Limb (tissue), 2 donors: ENCODE measurements at regions not wholly inside any gene's neighbourhood (a gene's known extent, or its start where the extent isn't known, plus 50 kb on each side); places are given as distances from the start of the nearest gene placed in this dataset.

ENCODE experiments used
- DNase-seq, 2 donors: peaks; one replicate each; pipeline ENCODE4 v3.0.0-alpha.2; 2016; ENCODE audit errors: extremely low spot score in 2 of 2

DNA sequence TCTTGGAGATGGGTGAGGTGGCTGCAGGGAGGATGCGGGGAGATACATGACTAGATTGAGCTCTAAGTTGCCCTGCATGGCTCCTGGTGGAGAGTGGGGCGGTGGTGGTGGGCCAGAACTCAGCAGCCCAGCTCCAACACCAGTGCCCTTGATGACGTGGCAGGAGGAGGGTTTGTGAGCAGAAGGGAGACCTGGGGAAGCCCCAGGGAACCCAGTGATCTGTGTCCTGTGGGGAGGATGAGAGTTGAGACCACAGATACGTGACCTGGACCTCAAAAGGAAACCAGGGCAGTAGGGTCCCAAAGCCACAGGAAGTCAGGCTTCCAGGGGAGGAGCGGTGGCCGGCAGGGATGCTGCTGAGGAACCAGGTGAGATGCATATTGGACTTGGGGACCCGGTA, 989.1 kb upstream of the TMEM132C start:
- no peak for DNase-seq

- DNase-seq, result no peak
Measured at GRCh38 chr12:127278351-127278750, 988.6 kb upstream of the TMEM132C start.

GRCh38 chr12:127280393-127281275, 986.3 kb upstream of the TMEM132C start:
- DNase-seq, result peak in 1 of 2 donors; percentile 68

DNA sequence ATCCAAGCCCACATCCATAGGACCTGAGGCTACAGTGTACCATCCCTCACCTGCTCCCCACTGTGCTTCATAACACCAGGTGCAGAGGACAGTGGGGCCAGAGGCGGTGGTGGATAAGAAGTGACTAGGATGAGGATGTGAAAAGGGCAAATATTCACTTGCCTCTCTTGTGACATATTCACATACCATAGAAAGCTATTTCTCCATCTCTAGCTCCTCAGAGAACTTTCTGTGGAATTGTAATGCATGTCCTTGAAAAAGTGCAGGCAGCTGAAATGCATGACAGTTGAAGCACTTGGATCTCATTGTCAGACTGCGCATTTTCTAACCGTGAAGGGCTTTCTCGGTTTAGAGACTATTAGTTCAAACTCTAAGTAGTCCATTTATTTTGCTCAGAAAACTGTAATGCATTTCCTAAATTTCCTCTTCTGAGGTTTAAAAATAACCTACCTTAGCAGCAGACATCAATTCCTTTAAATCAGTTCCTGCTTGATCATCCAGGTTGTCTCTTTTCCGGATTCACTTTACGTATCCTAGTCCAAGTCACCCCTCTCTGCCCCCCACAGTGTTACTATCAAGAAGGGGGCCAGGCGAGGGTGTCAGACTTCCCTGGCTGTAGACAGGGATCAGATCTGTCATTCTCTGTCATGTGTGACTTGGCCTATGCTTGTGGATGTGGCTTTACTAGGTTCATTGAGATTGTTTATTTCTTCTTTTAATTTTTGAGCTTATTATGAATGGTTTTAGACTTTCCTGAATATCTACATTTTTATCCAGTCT, 984.0 kb upstream of the TMEM132C start:
- no peak for DNase-seq

DNA sequence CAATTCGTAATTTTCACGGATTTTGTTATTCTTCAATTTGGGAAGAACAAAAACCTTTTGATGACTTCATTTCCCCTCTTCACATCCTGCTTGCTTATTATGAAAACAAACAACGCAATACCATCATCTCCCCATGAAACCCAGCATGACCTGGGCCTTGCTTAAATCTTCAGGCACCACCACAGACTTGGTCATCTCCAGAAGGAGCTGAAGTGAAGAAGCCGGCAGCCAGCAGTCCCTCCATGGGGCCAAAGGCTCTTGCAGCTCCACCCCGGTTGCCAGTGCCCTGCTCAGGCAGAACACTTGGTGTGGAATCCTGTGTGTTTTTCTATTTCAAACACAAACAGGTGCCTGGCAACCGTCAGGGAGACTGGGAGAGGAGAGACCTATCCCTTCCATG, 982.9 kb upstream of the TMEM132C start:
- DNase-seq, result no peak

GRCh38 chr12:127284870-127285431, 982.0 kb upstream of the TMEM132C start:
- no peak for DNase-seq

GRCh38 chr12:127286281-127286680, 980.7 kb upstream of the TMEM132C start:
- DNase-seq, result no peak

GRCh38 chr12:127287256-127287655, 979.7 kb upstream of the TMEM132C start:
- no peak for DNase-seq

- no peak for DNase-seq
Measured at GRCh38 chr12:127290251-127290650, 976.7 kb upstream of the TMEM132C start.

DNA sequence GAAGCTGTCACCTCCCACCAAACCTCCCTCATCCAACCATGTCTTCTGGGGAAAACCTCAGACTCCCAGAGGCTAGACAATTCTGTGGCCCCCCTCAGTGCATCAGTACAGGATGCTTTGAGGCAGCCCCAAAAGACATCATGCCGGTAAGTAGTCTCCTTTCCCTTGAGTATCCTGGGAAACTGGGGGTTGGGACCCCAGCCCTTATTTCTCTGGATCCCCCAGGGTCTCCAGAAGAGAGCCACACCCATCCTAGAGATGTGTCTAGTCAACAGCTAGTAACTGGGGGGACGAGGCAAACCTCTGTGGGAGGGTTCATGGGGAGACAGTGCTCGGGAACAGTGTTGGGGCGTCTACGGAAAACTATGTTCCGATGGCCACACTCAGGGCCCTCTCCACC, 974.2 kb upstream of the TMEM132C start:
- no peak for DNase-seq

DNA sequence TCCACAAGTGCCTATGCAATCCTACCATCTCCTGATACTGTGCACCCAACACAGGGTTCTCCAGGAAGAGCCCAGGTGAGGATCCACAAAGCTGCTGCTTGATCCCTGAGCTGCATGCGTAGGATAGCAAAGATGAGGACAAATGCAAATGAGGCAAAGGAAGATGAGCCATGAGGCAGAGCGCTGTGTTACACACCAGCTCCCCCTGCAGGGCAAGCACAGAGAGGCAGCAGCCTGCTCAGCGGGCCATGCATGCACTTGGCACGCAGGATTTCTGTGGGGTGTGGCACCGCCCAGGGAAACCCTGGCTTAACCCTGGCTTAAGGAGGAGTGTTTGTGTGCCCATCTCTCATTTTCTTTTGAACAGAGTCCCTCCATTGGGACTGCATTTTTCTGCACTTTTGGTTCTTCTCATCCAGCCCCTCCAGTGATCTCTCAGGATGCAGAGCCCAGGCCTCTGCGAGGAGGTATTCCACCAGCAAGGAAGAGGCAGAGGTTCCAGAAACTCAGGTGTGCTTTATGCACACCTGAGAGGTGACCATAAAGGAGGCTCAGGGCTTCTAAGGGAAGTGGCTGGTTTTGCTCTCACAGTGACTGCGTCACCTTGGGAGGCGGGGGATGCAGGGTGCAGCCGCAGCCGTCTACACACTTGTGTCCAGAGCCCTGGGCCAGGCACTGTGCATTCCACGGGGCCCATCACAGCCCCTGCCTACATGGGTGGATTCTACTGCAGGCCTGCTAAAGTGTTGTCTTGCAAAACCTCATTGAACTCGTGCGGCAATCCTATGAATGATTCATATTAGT, 973.3 kb upstream of the TMEM132C start:
- DNase-seq, result peak; percentile 14 to 51

- peak in 1 of 2 donors; percentile 47 for DNase-seq
Measured at GRCh38 chr12:127294651-127295210, 972.2 kb upstream of the TMEM132C start.

DNA sequence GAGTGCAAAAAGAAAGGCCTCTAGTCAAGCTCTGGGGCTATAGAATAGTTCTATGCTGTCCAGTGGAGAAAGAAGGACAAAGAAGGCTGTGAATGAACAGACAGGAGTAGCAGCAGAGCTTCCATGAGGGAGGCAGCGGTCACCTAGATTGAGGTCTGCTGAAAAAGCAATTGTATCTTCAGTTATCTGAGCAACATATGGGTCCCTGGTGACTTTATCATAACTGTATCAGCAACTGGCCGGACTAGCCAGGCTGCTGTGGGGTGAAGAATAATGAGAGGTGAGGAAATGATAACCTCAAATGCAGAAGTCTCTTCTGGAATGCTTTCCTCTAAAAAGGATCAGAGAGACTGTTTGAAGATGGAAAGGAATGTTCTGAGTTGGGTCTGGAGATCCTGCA, 971.3 kb upstream of the TMEM132C start:
- no peak for DNase-seq

- no peak for DNase-seq
Measured at GRCh38 chr12:127296591-127296990, 970.4 kb upstream of the TMEM132C start.

- no peak for DNase-seq
Measured at GRCh38 chr12:127297327-127297726, 969.6 kb upstream of the TMEM132C start.

DNA sequence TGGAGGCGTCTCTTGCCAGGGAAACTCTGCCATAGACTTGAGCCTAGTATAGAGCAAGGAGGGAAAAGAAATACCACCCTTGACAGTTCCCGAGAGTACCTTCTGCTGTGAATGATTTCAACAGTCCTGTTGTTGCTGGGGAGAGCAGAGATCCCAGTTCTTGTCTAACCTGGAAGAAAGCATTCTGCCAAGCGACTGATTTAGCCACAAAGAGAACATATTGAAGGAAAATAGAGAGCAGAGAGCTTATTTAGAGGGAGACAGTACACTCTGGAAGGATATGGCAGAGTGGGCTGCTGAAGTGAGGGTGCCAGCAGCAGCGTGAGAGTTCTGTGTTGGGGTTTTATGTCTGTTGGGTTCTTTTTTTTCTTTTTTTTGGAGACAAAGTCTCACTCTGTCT, 966.9 kb upstream of the TMEM132C start:
- DNase-seq, result no peak

DNA sequence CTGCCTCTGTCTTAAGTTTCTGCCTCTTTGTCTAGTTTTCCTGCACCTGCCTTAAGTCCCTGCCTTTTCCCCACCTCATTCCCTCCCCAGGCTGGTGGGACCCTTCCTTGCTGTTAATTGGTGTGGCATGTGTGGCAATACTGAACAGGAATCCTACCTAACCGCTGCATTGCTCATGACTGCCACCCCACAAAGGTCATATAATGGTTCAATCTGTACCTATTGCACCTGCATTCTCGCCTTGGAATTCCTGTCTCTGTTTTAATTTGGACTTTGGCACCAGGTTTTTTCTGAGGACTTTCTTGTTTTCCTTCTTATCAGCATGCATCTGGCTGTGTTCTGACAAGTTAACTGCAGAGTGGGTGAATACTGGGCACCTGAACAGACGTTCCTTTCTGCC, 966.2 kb upstream of the TMEM132C start:
- no peak for DNase-seq

DNA sequence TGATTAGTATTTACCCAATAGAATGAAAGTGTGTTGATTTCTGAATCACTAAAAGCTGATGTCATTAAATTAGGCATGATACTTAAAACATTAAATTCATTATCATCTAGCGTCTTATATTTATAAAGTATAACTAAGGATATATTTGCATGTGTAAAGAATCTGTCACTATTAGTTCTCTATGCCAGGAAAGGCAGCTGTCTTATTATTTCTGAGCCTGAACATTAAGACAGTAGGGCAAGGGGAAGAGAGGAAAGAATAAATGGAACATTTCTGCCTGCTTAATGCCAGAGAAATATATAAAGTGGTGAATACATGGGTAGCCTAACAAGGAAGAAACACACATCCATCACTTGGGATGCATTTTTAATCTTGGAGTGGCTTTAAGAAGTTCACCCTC, 965.1 kb upstream of the TMEM132C start:
- DNase-seq, result no peak

DNA sequence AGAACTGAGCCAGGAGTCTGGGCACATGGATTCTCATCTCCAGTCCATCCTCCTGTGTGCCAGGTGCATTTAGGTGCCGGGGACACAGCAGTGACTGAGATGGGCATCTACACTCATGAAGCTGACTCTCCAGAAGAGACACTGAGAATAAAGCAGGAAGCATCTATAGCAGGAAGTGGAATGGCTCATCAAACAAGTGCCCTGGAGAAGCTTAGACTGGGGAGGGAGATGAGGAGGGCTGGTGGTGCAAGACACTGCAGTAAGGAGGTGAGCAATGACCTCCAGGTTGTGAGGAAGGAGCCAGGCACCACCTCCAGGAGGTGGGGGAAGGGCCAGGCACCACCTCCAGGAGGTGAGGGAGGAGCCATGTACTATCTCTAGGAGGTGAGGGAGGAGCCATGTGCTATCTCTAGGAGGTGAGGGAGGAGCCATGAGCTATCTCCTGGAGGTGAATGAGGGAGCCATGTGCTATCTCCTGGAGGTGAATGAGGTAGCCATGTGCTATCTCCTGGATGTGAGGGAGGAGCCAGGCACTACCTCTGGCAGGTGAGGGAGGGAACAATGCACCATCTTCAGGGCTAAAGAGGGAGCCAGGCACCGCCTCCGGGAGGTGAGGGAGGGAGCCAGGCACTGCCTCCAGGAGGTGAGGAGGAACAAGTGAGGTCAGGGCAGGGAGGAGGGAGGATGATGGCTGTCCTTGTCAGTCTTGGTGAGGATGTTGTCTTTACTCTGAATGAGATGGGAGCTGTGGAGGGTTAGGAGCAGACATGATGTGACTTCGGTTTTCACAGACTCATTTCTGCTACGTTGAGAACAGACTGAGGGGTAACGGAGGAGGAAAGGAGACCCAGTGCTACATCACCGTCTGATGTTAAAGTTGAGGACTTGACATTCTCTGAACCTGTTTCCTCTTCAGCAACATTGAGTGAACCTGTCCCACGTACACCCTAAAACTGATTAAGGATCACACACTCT, 961.9 kb upstream of the TMEM132C start:
- no peak for DNase-seq

DNA sequence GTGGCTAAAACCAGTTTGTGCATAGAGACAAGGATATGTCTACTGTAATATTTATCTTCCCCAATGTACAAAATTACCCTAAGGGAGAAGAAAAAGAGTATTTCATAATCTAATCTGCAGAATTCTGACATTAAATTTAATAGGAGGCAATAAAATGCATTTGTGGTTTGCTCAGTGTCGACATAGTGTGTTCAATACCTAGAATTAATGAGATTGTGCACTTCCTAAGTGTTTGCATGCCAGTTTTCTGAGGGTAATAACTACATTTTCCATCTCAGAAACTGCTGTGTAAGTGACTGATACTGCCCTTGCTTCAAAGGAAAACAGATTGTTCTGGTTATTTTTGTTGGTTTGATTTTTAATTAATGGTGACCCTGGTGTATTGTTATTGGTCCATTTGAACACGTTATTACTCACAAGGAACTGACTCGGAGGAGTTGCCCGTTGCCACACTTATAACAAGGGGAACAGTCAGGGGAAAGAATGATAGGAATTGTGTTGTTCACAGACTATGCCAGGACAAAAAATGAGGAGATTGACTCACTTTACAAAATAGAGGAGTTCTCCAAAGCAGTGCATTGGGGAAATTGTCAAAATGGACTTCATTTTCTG, 960.3 kb upstream of the TMEM132C start:
- DNase-seq, result no peak
